MCF 10A (cell line): ENCODE measurements at regions not wholly inside any gene's neighbourhood (a gene's known extent, or its start where the extent isn't known, plus 50 kb on each side); places are given as distances from the start of the nearest gene placed in this dataset.

ENCODE experiments used
- BruUV-seq: library from RNA; stranded (reverse); fragments of 400-500 nt; replicated peaks from 2 replicates; lab custom pipeline; 2021; lab: Mats Ljungman, UMichigan
- CTCF ChIA-PET: fragments of 300-600 bp; sonication (Branson Sonifier 250); formaldehyde crosslinking; extraction: SDS; loops from one replicate; lab custom pipeline; 2021; ENCODE audit warnings: antibody characterized with exemption, inconsistent platforms; lab: Yijun Ruan, JAX
- POLR2A ChIA-PET: fragments of 300-600, 350-650 bp; sonication (Branson Sonifier 250); formaldehyde crosslinking; extraction: SDS; loops from one replicate; lab custom pipeline; 2020; ENCODE audit warnings: antibody characterized with exemption, inconsistent platforms; lab: Yijun Ruan, JAX
- DNase-seq: peaks from one replicate; pipeline ENCODE4 v3.0.0-alpha.2; 2018; ENCODE audit not compliant: unreplicated experiment
- H3K27ac Mint-ChIP-seq: one replicate; pipeline ENCODE4 v1.8.0; 2022; ENCODE audit warnings: mild to moderate bottlenecking, low read depth, mixed read lengths; ENCODE audit not compliant: unreplicated experiment
- H3K27me3 Mint-ChIP-seq: one replicate; pipeline ENCODE4 v1.8.0; 2022; ENCODE audit warnings: mixed read lengths; ENCODE audit not compliant: insufficient read depth, unreplicated experiment
- H3K36me3 Mint-ChIP-seq: one replicate; pipeline ENCODE4 v1.8.0; 2022; ENCODE audit warnings: mild to moderate bottlenecking, moderate library complexity, mixed read lengths; ENCODE audit not compliant: insufficient read depth, unreplicated experiment
- H3K4me1 Mint-ChIP-seq: one replicate; pipeline ENCODE4 v1.8.0; 2022; ENCODE audit warnings: mixed read lengths; ENCODE audit not compliant: insufficient read depth, unreplicated experiment
- H3K4me3 Mint-ChIP-seq: one replicate; pipeline ENCODE4 v1.8.0; 2022; ENCODE audit warnings: mild to moderate bottlenecking, moderate library complexity, mixed read lengths; ENCODE audit not compliant: unreplicated experiment
- H3K9me3 Mint-ChIP-seq: one replicate; pipeline ENCODE4 v1.8.0; 2022; ENCODE audit warnings: mixed read lengths; ENCODE audit not compliant: unreplicated experiment
- CTCF ChIP-seq: fragments of 200-600 bp; IDR thresholded peaks from one replicate; pipeline ENCODE4 v1.8.0; 2022; ENCODE audit warnings: antibody characterized with exemption, mild to moderate bottlenecking; ENCODE audit not compliant: unreplicated experiment
- intact Hi-C: fragments of 100-400 bp; cut with micrococcal nuclease; formaldehyde crosslinking; loops from 2 replicates; pipeline ENCODE4 v1.14.1; 2022

- BruUV-seq, result no TSS peak
- Mint-ChIP-seq H3K27ac (no peak overlapping the region), H3K27me3 (no peaks in the 10 kb centered on the region), H3K36me3 (no peaks in the 10 kb centered on the region), H3K4me1 (no peaks in the 10 kb centered on the region), H3K4me3 (no peak overlapping the region), H3K9me3 (no peaks in the 10 kb centered on the region)
- TF ChIP-seq CTCF, result no peak
- POLR2A ChIA-PET, result interaction anchor here (0.6 kb wide), 1 partner anchor 122 kb away, joined by 3 read pairs; no protein-coding TSS in a partner anchor
- no peak for DNase-seq
- CTCF ChIA-PET, result interaction anchor here (0.6 to 0.9 kb wide), 2 partner anchors 22 to 29 kb away, joined by 3 read pairs; no protein-coding TSS in a partner anchor
- intact Hi-C loops, result no loop called here
Observed at GRCh38 chr5:53233645-53234405, 124.3 kb upstream of the MOCS2 start.

DNA sequence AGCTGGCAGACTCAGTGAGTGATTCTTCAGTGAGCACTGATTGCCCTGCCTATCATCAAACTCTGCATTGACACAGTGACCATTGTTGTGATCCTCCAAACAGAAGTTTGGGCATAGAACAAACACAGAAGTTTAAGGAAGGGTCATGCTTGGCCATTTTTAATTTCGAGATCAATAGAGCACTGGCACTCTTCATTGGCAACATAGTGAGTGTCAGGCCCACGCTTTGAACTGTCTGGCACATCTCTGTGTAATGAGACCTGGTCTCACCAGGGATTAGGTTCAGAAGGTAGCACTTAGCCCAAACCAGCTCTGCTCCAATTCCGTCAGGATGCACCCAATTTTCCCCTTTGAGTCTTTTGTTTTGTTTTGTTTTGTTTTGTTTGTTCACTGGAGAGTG lies 127.1 kb upstream of the MOCS2 start:
- no peak overlapping the region for H3K4me3 Mint-ChIP-seq
- ChIA-PET POLR2A (no interaction called here), CTCF (interaction anchor here (1.0 to 1.1 kb wide), 2 partner anchors 50 to 51 kb away, joined by 3 to 5 read pairs; no protein-coding TSS in a partner anchor)
- H3K9me3 Mint-ChIP-seq, result no peaks in the 10 kb centered on the region
- H3K27ac Mint-ChIP-seq, result no peak overlapping the region
- no peaks in the 10 kb centered on the region for H3K27me3 Mint-ChIP-seq
- DNase-seq, result no peak
- TF ChIP-seq CTCF, result no peak
- H3K36me3 Mint-ChIP-seq, result no peaks in the 10 kb centered on the region
- intact Hi-C loops, result no loop called here
- BruUV-seq, result no TSS peak
- H3K4me1 Mint-ChIP-seq, result no peaks in the 10 kb centered on the region

DNA sequence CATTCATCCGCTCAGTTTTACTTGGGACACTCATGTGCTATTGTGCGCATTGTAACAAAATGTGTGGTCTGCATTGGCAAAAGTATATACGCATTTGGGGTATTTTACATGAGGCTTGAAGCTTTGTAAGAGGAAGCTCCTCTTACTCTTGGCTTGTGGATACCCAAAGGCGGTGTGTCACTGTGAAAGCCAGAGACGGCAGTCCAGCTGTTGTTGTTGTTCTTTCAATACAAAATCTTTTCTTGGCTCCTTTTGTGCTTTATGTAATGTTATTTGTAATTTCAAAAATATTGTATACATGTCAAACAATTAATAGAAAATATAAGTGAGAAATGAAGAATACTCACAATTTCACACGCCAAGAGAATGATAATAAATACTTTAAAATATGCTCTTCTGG lies 128.3 kb upstream of the MOCS2 start:
- Mint-ChIP-seq H3K4me1 (no peaks in the 10 kb centered on the region), H3K9me3 (no peaks in the 10 kb centered on the region), H3K4me3 (no peak overlapping the region), H3K27me3 (no peaks in the 10 kb centered on the region), H3K27ac (no peak overlapping the region), H3K36me3 (no peaks in the 10 kb centered on the region)
- POLR2A ChIA-PET, result no interaction called here
- no peak for TF ChIP-seq CTCF
- intact Hi-C loops, result no loop called here
- BruUV-seq, result no TSS peak
- DNase-seq, result no peak
- CTCF ChIA-PET, result interaction anchor here (1.1 kb wide), 1 partner anchor 49 kb away, joined by 5 read pairs; no protein-coding TSS in a partner anchor

DNA sequence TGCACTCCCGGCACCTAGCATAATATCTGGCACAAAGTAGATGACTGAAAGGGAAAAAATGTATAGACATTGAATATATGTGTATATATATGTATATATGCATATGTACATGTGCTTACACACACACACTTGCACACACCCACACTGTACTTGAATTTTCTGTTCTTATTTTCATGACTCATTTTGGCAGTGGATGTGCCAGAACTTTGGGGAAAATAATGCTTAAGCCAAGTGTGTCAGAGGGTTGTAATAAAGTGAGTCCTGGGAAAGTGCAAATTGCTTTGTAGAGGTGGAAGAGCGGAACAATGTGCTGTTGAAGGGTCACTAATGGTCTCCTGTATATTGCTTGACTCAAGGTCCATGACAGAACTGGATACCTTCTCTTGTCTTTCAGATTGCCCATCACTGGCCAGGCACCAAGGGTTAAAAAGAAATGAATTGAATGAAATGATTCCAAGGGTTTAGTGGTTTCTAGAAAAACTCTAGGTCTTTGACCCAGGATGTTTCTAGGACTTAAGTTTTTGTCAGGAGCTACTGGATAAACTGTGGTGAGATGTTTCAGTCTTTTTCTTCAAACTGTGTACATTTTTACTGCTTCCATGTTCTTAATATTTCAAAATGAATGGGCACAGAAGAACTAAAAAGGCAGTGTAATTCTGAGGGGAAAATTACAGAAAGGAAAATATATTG lies 129.9 kb upstream of the MOCS2 start:
- BruUV-seq, result no TSS peak
- CTCF ChIA-PET, result no interaction called here
- TF ChIP-seq CTCF, result no peak
- H3K36me3 Mint-ChIP-seq, result no peaks in the 10 kb centered on the region
- no peaks in the 10 kb centered on the region for H3K4me1 Mint-ChIP-seq
- POLR2A ChIA-PET, result interaction anchor here (0.5 kb wide), 1 partner anchor 199 kb away, joined by 3 read pairs; no protein-coding TSS in a partner anchor
- no peak overlapping the region for H3K4me3 Mint-ChIP-seq
- no peak for DNase-seq
- no peak overlapping the region for H3K27ac Mint-ChIP-seq
- H3K9me3 Mint-ChIP-seq, result no peaks in the 10 kb centered on the region
- no peaks in the 10 kb centered on the region for H3K27me3 Mint-ChIP-seq
- intact Hi-C loops, result no loop called here
